ENCODE measurements at regions not wholly inside any gene's neighbourhood (a gene's known extent, or its start where the extent isn't known, plus 50 kb on each side); places are given as distances from the start of the nearest gene placed in this dataset.
"Not testable (repeated sequence)": the region's sequence is repeated elsewhere in the genome, so short reads cannot be mapped to it uniquely, and the experiment has no call there.

- ChIA-PET CTCF (interaction anchor here (3.5 kb wide), 1 partner anchor 10 kb away, joined by 13 read pairs; no protein-coding TSS in a partner anchor), POLR2A (no interaction called here)
- TF ChIP-seq, protein P1, sequence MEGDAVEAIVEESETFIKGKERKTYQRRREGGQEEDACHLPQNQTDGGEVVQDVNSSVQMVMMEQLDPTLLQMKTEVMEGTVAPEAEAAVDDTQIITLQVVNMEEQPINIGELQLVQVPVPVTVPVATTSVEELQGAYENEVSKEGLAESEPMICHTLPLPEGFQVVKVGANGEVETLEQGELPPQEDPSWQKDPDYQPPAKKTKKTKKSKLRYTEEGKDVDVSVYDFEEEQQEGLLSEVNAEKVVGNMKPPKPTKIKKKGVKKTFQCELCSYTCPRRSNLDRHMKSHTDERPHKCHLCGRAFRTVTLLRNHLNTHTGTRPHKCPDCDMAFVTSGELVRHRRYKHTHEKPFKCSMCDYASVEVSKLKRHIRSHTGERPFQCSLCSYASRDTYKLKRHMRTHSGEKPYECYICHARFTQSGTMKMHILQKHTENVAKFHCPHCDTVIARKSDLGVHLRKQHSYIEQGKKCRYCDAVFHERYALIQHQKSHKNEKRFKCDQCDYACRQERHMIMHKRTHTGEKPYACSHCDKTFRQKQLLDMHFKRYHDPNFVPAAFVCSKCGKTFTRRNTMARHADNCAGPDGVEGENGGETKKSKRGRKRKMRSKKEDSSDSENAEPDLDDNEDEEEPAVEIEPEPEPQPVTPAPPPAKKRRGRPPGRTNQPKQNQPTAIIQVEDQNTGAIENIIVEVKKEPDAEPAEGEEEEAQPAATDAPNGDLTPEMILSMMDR (IDR thresholded peaks at IDR 0.05; ENCODE audit: insufficient read depth, low read length, missing control alignments) = no peak
- no peak overlapping the region for H3K4me3 ChIP-seq (ENCODE audit: low read depth, low read length)
- no peak for DNase-seq (ENCODE audit: low read depth, low spot score)
These were observed 72.8 kb upstream of the TWIST2 start for GRCh38 chr2:238774980-238775509.

GRCh38 chr2:238775591-238775990, 72.3 kb upstream of the TWIST2 start:
- CTCF ChIA-PET = interaction anchor here (3.5 kb wide), 1 partner anchor 9 kb away, joined by 13 read pairs; no protein-coding TSS in a partner anchor
- no peak overlapping the region for H3K4me3 ChIP-seq (ENCODE audit: low read depth, low read length)
- no peak for DNase-seq (ENCODE audit: low read depth, low spot score)
- POLR2A ChIA-PET = no interaction called here
- TF ChIP-seq, protein P1 (IDR thresholded peaks at IDR 0.05; ENCODE audit: insufficient read depth, low read length, missing control alignments) = no peak

GRCh38 chr2:238776003-238776760, 71.7 kb upstream of the TWIST2 start:
- H3K4me3 ChIP-seq (ENCODE audit: low read depth, low read length) = no peak overlapping the region
- ChIA-PET POLR2A (no interaction called here), CTCF (interaction anchor here (3.5 kb wide), 1 partner anchor 9 kb away, joined by 13 read pairs; no protein-coding TSS in a partner anchor)
- no peak for DNase-seq (ENCODE audit: low read depth, low spot score)
- TF ChIP-seq, protein P1 (IDR thresholded peaks at IDR 0.05; ENCODE audit: insufficient read depth, low read length, missing control alignments) = no peak

- DNase-seq (ENCODE audit: low read depth, low spot score); H3K4me3 ChIP-seq (ENCODE audit: low read depth, low read length); POLR2A ChIA-PET; CTCF ChIA-PET: not testable (repeated sequence)
These were observed 71.2 kb upstream of the TWIST2 start for GRCh38 chr2:238776761-238777046.

DNA sequence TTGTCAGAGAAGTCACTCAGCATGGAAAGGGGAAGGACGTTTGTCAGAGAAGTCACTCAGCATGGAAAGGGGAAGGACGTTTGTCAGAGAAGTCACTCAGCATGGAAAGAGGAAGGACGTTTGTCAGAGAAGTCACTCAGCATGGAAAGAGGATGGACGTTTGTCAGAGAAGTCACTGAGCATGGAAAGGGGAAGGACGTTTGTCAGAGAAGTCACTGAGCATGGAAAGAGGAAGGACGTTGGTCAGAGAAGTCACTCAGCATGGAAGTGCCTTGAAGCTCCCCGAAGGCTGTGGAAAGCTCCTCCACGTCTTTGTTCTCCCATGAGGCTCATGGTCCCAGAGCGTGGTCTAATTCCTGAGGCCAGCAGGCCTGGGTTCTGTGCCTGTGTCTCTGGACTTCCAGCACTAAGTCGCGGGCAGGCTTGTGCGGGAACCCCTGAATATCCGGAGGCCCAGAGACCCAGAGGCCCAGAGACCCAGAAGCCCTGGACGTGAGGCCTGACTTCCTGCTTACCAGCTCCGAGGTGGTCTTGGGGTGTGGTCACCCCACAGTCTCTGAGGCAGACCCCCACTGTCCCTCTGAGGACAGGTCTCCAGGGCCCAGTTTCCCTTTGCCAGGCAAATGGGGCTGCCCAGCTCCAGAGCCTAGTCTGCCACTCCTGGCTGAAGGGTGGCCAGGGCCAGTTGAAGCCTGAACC, 70.4 kb upstream of the TWIST2 start:
- CTCF ChIA-PET = interaction anchor here (1.4 to 1.8 kb wide), 2 partner anchors 254 to 263 kb away, joined by 3 to 9 read pairs; no protein-coding TSS in a partner anchor
- TF ChIP-seq, protein P1 (IDR thresholded peaks at IDR 0.05; ENCODE audit: insufficient read depth, low read length, missing control alignments) = no peak
- H3K4me3 ChIP-seq (ENCODE audit: low read depth, low read length) = no peak overlapping the region
- POLR2A ChIA-PET = no interaction called here
- DNase-seq (ENCODE audit: low read depth, low spot score) = no peak

GRCh38 chr2:238784671-238785527, 63.0 kb upstream of the TWIST2 start:
- ChIA-PET POLR2A (interaction anchor here (1.0 kb wide), 1 partner anchor 267 kb away, joined by 4 read pairs; no protein-coding TSS in a partner anchor), CTCF (interaction anchor here (0.6 to 6.9 kb wide), 72 partner anchors 10 to 483 kb away, joined by 3 to 165 read pairs (median 4); partner anchors contain the start of gene TWIST2)
- no peak overlapping the region for H3K4me3 ChIP-seq (ENCODE audit: low read depth, low read length)
- peak; percentile 16 for DNase-seq (ENCODE audit: low read depth, low spot score)
- TF ChIP-seq, protein P1 (IDR thresholded peaks at IDR 0.05; ENCODE audit: insufficient read depth, low read length, missing control alignments) = peak; percentile 88
